WTC11 (cell line): ENCODE measurements at regions not wholly inside any gene's neighbourhood (a gene's known extent, or its start where the extent isn't known, plus 50 kb on each side); places are given as distances from the start of the nearest gene placed in this dataset.
"Not testable (repeated sequence)": the region's sequence is repeated elsewhere in the genome, so short reads cannot be mapped to it uniquely, and the experiment has no call there.

Experiments
- ATAC-seq: fragments of 200-7000 bp; cut with Tn5 transposase; 2 replicates; pipeline ENCODE4 v1.10.0; 2021; ENCODE audit warnings: mild to moderate bottlenecking, moderate library complexity
- CTCF ChIA-PET: fragments of 300-600 bp; sonication (Branson Sonifier 250); formaldehyde crosslinking; loops from one replicate; lab custom pipeline; 2021; ENCODE audit warnings: antibody characterized with exemption; lab: Charles Lee
- POLR2A ChIA-PET: fragments of 350-600 bp; sonication (Branson Sonifier 250); formaldehyde crosslinking; loops from one replicate; lab custom pipeline; 2021; ENCODE audit warnings: antibody characterized with exemption; lab: Charles Lee
- DNase-seq: peaks from one replicate; pipeline ENCODE4 v3.0.0; 2021; ENCODE audit warnings: low spot score
- H3K27ac Mint-ChIP-seq: 2 replicates; pipeline ENCODE4 v1.8.0; 2021; ENCODE audit warnings: mixed read lengths
- H3K27me3 Mint-ChIP-seq: 2 replicates; pipeline ENCODE4 v1.8.0; 2021; ENCODE audit warnings: low read depth, mild to moderate bottlenecking, moderate library complexity, mixed read lengths
- H3K36me3 Mint-ChIP-seq: 2 replicates; pipeline ENCODE4 v1.8.0; 2021; ENCODE audit warnings: mixed read lengths
- H3K4me1 Mint-ChIP-seq: 2 replicates; pipeline ENCODE4 v1.8.0; 2022; ENCODE audit warnings: mixed read lengths
- H3K4me3 Mint-ChIP-seq: 2 replicates; pipeline ENCODE4 v1.8.0; 2021; ENCODE audit warnings: mild to moderate bottlenecking, moderate library complexity, mixed read lengths
- H3K9me3 Mint-ChIP-seq: 2 replicates; pipeline ENCODE4 v1.8.0; 2021; ENCODE audit warnings: mixed read lengths
- GABPB1 ChIP-seq: sonication (generic); formaldehyde crosslinking; IDR thresholded peaks from 2 replicates; pipeline ENCODE4 v1.8.1; 2023; ENCODE audit warnings: mild to moderate bottlenecking, missing genetic modification reagents
- MXD4 ChIP-seq: fragments of 250-450 bp; sonication (Bioruptor Pico); IDR thresholded peaks from 2 replicates; pipeline ENCODE4 v1.8.0; 2021; ENCODE audit warnings: mild to moderate bottlenecking, moderate library complexity, borderline replicate concordance
- NFYB ChIP-seq: sonication (generic); formaldehyde crosslinking; conservative IDR thresholded peaks from 2 replicates; pipeline ENCODE4 v1.8.0; 2022; ENCODE audit warnings: low read depth, missing genetic modification reagents
- NR2C2 ChIP-seq: sonication (generic); formaldehyde crosslinking; IDR thresholded peaks from 2 replicates; pipeline ENCODE4 v1.8.0; 2022; ENCODE audit warnings: mild to moderate bottlenecking, missing genetic modification reagents
- ZNF423 ChIP-seq: fragments of 250-450 bp; sonication (Bioruptor Pico); IDR thresholded peaks from 2 replicates; pipeline ENCODE4 v2.1.2; 2022; ENCODE audit warnings: mild to moderate bottlenecking, moderate library complexity
- TF ChIP-seq, protein P1 (sequence below): sonication (generic); formaldehyde crosslinking; IDR thresholded peaks from 2 replicates; pipeline ENCODE4 v1.8.1; 2023; ENCODE audit warnings: mild to moderate bottlenecking, missing genetic modification reagents
- TF ChIP-seq, protein P2 (sequence below): sonication (generic); formaldehyde crosslinking; IDR thresholded peaks from 2 replicates; pipeline ENCODE4 v1.8.0; 2022; ENCODE audit warnings: mild to moderate bottlenecking, missing genetic modification reagents
- TF ChIP-seq, protein P3 (sequence below): sonication (generic); formaldehyde crosslinking; IDR thresholded peaks from 2 replicates; pipeline ENCODE4 v1.8.1; 2022; ENCODE audit warnings: missing genetic modification reagents, borderline replicate concordance
- TF ChIP-seq, protein P4 (sequence below): sonication (generic); formaldehyde crosslinking; conservative IDR thresholded peaks from 2 replicates; pipeline ENCODE4 v1.8.1; 2023; ENCODE audit warnings: mild to moderate bottlenecking, low read depth, missing genetic modification reagents, moderate library complexity
- TF ChIP-seq, protein P5 (sequence below): fragments of 250-450 bp; sonication (Bioruptor Pico); IDR thresholded peaks from 2 replicates; pipeline ENCODE4 v1.9.0; 2021; ENCODE audit warnings: mild to moderate bottlenecking, borderline replicate concordance
- TF ChIP-seq, protein P6 (sequence below): fragments of 250-450 bp; sonication (Bioruptor Pico); conservative IDR thresholded peaks from 2 replicates; pipeline ENCODE4 v1.9.0; 2021; ENCODE audit warnings: mild to moderate bottlenecking
- TF ChIP-seq, protein P7 (sequence below): fragments of 250-450 bp; sonication (Bioruptor Pico); IDR thresholded peaks from 2 replicates; pipeline ENCODE4 v1.9.0; 2021; ENCODE audit warnings: moderate library complexity, mild to moderate bottlenecking, inconsistent platforms, borderline replicate concordance
- TF ChIP-seq, protein P8 (sequence below): sonication (generic); formaldehyde crosslinking; IDR thresholded peaks from 2 replicates; pipeline ENCODE4 v1.8.0; 2023; ENCODE audit warnings: mild to moderate bottlenecking, missing genetic modification reagents

DNA sequence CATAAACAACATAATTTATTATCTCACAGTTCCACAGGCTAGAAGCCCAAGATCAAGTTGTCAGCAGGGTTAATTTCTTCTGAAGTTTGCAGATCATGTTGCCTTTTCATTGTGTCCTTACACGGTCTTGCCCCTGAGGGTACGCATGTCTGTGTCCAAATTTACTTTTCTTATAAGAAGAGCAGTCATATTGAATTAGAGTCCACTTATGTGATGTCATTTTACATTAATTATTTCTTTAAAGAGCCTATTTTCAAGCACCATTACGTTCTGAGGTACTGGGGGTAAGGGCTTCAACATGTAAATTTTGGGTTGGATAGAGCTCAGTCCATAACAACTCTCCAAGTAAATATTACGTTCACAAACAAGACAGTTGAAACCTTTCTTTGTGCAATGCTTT, 236.6 kb upstream of the OR4E1 start:
- Mint-ChIP-seq H3K4me1 (no peaks in the 10 kb centered on the region), H3K27ac (no peak overlapping the region), H3K4me3 (no peak overlapping the region), H3K27me3 (peaks cover 4% of the 10 kb centered on the region), H3K9me3 (no peaks in the 10 kb centered on the region), H3K36me3 (no peaks in the 10 kb centered on the region)
- CTCF ChIA-PET, result interaction anchor here (0.8 to 1.5 kb wide), 5 partner anchors 8 to 142 kb away, joined by 3 to 9 read pairs (median 3); no protein-coding TSS in a partner anchor
- ATAC-seq, result no peak
- no peak for DNase-seq
- TF ChIP-seq, protein P1, sequence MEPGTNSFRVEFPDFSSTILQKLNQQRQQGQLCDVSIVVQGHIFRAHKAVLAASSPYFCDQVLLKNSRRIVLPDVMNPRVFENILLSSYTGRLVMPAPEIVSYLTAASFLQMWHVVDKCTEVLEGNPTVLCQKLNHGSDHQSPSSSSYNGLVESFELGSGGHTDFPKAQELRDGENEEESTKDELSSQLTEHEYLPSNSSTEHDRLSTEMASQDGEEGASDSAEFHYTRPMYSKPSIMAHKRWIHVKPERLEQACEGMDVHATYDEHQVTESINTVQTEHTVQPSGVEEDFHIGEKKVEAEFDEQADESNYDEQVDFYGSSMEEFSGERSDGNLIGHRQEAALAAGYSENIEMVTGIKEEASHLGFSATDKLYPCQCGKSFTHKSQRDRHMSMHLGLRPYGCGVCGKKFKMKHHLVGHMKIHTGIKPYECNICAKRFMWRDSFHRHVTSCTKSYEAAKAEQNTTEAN (CRISPR knock-in tag), result no peak
- TF ChIP-seq, protein P2, sequence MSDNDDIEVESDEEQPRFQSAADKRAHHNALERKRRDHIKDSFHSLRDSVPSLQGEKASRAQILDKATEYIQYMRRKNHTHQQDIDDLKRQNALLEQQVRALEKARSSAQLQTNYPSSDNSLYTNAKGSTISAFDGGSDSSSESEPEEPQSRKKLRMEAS, result no peak
- TF ChIP-seq GABPB1 (CRISPR knock-in tag), result no peak
- POLR2A ChIA-PET, result interaction anchor here (0.6 kb wide), 2 partner anchors 20 to 582 kb away, joined by 3 to 6 read pairs; no protein-coding TSS in a partner anchor

DNA sequence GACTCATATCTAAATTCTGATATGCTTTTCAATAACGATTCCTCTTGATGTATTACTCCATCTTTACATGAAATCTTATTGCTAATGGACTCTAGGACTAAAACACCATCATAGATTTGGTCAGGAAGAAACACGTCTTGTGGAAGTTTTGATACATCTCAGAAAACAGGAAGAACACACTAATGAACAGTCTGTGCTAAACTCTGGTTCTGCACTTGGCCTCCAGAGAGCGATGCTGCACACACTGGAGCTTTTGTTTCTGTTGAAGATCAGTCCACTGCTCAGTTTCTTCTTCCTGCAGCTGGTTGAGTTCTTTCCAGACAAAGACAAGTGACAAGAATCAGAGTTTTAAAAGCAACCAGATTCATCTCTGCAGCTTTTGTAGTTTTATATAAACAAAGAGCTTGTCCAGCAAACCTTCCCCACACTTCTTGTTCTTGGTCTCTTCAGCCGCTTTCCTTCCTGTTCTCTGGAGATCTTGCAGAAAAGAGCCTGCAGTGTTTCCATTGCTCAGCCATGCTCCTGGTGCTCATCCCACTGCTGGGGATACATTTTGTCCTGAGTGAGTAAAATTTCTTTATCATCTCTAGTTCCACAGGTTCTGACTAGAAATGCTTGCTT, 229.1 kb upstream of the OR4E1 start:
- no peak for ATAC-seq
- Mint-ChIP-seq H3K4me1 (no peaks in the 10 kb centered on the region), H3K4me3 (no peak overlapping the region), H3K9me3 (peaks cover 32% of the 10 kb centered on the region), H3K27ac (no peak overlapping the region), H3K27me3 (peaks cover 5% of the 10 kb centered on the region), H3K36me3 (peaks cover 19% of the 10 kb centered on the region)
- TF ChIP-seq, protein P3, sequence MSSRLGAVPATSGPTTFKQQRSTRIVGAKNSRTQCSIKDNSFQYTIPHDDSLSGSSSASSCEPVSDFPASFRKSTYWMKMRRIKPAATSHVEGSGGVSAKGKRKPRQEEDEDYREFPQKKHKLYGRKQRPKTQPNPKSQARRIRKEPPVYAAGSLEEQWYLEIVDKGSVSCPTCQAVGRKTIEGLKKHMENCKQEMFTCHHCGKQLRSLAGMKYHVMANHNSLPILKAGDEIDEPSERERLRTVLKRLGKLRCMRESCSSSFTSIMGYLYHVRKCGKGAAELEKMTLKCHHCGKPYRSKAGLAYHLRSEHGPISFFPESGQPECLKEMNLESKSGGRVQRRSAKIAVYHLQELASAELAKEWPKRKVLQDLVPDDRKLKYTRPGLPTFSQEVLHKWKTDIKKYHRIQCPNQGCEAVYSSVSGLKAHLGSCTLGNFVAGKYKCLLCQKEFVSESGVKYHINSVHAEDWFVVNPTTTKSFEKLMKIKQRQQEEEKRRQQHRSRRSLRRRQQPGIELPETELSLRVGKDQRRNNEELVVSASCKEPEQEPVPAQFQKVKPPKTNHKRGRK (CRISPR knock-in tag), result no peak
- TF ChIP-seq, protein P4, sequence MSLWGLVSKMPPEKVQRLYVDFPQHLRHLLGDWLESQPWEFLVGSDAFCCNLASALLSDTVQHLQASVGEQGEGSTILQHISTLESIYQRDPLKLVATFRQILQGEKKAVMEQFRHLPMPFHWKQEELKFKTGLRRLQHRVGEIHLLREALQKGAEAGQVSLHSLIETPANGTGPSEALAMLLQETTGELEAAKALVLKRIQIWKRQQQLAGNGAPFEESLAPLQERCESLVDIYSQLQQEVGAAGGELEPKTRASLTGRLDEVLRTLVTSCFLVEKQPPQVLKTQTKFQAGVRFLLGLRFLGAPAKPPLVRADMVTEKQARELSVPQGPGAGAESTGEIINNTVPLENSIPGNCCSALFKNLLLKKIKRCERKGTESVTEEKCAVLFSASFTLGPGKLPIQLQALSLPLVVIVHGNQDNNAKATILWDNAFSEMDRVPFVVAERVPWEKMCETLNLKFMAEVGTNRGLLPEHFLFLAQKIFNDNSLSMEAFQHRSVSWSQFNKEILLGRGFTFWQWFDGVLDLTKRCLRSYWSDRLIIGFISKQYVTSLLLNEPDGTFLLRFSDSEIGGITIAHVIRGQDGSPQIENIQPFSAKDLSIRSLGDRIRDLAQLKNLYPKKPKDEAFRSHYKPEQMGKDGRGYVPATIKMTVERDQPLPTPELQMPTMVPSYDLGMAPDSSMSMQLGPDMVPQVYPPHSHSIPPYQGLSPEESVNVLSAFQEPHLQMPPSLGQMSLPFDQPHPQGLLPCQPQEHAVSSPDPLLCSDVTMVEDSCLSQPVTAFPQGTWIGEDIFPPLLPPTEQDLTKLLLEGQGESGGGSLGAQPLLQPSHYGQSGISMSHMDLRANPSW (CRISPR knock-in tag), result no peak
- no peak for TF ChIP-seq ZNF423 (CRISPR knock-in tag)
- TF ChIP-seq, protein P5, sequence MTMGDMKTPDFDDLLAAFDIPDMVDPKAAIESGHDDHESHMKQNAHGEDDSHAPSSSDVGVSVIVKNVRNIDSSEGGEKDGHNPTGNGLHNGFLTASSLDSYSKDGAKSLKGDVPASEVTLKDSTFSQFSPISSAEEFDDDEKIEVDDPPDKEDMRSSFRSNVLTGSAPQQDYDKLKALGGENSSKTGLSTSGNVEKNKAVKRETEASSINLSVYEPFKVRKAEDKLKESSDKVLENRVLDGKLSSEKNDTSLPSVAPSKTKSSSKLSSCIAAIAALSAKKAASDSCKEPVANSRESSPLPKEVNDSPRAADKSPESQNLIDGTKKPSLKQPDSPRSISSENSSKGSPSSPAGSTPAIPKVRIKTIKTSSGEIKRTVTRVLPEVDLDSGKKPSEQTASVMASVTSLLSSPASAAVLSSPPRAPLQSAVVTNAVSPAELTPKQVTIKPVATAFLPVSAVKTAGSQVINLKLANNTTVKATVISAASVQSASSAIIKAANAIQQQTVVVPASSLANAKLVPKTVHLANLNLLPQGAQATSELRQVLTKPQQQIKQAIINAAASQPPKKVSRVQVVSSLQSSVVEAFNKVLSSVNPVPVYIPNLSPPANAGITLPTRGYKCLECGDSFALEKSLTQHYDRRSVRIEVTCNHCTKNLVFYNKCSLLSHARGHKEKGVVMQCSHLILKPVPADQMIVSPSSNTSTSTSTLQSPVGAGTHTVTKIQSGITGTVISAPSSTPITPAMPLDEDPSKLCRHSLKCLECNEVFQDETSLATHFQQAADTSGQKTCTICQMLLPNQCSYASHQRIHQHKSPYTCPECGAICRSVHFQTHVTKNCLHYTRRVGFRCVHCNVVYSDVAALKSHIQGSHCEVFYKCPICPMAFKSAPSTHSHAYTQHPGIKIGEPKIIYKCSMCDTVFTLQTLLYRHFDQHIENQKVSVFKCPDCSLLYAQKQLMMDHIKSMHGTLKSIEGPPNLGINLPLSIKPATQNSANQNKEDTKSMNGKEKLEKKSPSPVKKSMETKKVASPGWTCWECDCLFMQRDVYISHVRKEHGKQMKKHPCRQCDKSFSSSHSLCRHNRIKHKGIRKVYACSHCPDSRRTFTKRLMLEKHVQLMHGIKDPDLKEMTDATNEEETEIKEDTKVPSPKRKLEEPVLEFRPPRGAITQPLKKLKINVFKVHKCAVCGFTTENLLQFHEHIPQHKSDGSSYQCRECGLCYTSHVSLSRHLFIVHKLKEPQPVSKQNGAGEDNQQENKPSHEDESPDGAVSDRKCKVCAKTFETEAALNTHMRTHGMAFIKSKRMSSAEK (CRISPR knock-in tag), result no peak
- TF ChIP-seq NFYB, result no peak
- TF ChIP-seq MXD4 (CRISPR knock-in tag), result no peak
- no peak for TF ChIP-seq NR2C2 (CRISPR knock-in tag)
- TF ChIP-seq, protein P6, sequence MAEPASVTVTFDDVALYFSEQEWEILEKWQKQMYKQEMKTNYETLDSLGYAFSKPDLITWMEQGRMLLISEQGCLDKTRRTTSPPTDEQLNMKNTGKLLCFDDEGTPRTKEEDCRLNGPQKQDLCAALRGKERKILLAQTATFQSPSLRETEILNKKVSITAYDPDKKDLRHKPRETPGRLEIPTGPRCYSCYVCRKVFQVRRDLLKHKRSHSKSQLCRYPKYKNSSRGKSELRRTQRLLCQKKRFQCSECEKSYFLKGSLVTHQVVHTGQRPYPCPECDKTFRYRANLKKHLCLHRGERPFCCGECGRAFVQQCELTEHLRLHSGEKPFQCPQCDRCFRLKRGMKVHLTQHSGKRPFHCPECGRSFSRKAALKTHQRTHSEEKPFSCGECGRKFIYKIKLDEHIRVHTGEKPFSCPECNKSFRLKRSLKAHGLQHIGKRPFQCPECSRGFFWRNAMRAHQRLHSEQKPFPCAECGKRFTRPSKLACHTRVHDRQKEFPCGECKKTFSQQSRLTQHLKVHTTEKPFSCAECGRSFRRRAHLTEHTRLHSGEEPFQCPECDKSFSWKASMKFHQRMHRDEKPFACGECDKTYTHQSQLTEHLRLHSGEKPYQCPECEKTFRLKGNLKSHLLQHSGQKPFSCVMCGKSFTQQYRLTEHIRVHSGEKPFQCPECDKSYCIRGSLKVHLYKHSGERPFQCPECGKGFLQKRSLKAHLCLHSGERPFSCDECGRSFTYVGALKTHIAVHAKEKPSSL, result no peak
- TF ChIP-seq, protein P7, sequence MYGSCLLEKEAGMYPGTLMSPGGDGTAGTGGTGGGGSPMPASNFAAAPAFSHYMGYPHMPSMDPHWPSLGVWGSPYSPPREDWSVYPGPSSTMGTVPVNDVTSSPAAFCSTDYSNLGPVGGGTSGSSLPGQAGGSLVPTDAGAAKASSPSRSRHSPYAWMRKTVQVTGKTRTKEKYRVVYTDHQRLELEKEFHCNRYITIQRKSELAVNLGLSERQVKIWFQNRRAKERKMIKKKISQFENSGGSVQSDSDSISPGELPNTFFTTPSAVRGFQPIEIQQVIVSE (CRISPR knock-in tag), result no peak
- TF ChIP-seq, protein P8, sequence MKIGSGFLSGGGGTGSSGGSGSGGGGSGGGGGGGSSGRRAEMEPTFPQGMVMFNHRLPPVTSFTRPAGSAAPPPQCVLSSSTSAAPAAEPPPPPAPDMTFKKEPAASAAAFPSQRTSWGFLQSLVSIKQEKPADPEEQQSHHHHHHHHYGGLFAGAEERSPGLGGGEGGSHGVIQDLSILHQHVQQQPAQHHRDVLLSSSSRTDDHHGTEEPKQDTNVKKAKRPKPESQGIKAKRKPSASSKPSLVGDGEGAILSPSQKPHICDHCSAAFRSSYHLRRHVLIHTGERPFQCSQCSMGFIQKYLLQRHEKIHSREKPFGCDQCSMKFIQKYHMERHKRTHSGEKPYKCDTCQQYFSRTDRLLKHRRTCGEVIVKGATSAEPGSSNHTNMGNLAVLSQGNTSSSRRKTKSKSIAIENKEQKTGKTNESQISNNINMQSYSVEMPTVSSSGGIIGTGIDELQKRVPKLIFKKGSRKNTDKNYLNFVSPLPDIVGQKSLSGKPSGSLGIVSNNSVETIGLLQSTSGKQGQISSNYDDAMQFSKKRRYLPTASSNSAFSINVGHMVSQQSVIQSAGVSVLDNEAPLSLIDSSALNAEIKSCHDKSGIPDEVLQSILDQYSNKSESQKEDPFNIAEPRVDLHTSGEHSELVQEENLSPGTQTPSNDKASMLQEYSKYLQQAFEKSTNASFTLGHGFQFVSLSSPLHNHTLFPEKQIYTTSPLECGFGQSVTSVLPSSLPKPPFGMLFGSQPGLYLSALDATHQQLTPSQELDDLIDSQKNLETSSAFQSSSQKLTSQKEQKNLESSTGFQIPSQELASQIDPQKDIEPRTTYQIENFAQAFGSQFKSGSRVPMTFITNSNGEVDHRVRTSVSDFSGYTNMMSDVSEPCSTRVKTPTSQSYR, result no peak
- no peak for DNase-seq
- ChIA-PET CTCF (no interaction called here), POLR2A (no interaction called here)

DNA sequence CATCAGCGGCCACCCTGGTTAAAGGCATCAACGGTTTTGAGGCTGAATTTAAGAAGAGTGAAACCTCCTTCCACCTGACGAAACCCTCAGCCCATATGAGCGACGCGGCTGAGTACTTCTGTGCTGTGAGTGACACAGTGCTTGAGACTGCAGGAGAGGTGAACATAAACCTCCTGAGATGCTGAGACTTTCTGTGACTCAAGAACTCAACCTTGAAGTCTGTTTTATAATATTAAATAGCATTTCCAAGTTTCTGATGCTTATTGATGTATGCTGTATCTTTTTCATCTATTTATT, 221.2 kb upstream of the OR4E1 start:
- CTCF ChIA-PET, result interaction anchor here (0.6 to 1.8 kb wide), 9 partner anchors 11 to 490 kb away, joined by 3 to 14 read pairs (median 3); no protein-coding TSS in a partner anchor
- H3K27ac Mint-ChIP-seq, H3K27me3 Mint-ChIP-seq, DNase-seq, H3K36me3 Mint-ChIP-seq, H3K9me3 Mint-ChIP-seq, ATAC-seq, H3K4me1 Mint-ChIP-seq, H3K4me3 Mint-ChIP-seq, POLR2A ChIA-PET: not testable (repeated sequence)
